Common myeloid progenitor, CD34-positive (primary cell): ENCODE measurements at regions not wholly inside any gene's neighbourhood (a gene's known extent, or its start where the extent isn't known, plus 50 kb on each side); places are given as distances from the start of the nearest gene placed in this dataset.

Experiments
- CTCF ChIA-PET: fragments of 350-600 bp; sonication (Branson Sonifier 250); formaldehyde crosslinking; loops from one replicate; lab custom pipeline; 2021; ENCODE audit warnings: antibody characterized with exemption; lab: Charles Lee
- POLR2A ChIA-PET: fragments of 350-600 bp; sonication (Branson Sonifier 250); formaldehyde crosslinking; loops from one replicate; lab custom pipeline; 2021; ENCODE audit warnings: antibody characterized with exemption; lab: Charles Lee
- DNase-seq, 3 donors: peaks; one replicate each; pipeline versions ENCODE4 v3.0.0 to v3.0.0-alpha.2; 2013
- H3K27ac ChIP-seq, 2 experiments: 1 replicate in 1 of 2; 2 replicates in 1 of 2; pipeline ENCODE4 v1.7.0; 2013; ENCODE audit warnings: inconsistent platforms in 2 of 2, low read length in 2 of 2, mild to moderate bottlenecking in 2 of 2, low read depth in 1 of 2, moderate library complexity in 1 of 2; ENCODE audit not compliant: severe bottlenecking in 2 of 2, insufficient read depth in 1 of 2, poor library complexity in 1 of 2
- H3K27me3 ChIP-seq, 5 experiments: replicated peaks in 2 of 5; 1 replicate in 3 of 5; 2 replicates in 2 of 5; pipeline versions ENCODE4 v1.6.1 to v1.7.0; 2013; ENCODE audit warnings: low read length in 4 of 5, mild to moderate bottlenecking in 2 of 5, moderate library complexity in 2 of 5, inconsistent platforms in 1 of 5; ENCODE audit not compliant: insufficient read depth in 5 of 5, control insufficient read depth in 4 of 5
- H3K36me3 ChIP-seq, 4 experiments: 1 replicate in 2 of 4; 2 replicates in 2 of 4; pipeline versions ENCODE4 v1.6.1 to v1.7.0; 2013; ENCODE audit warnings: low read length in 3 of 4, control low read depth in 1 of 4, mild to moderate bottlenecking in 1 of 4; ENCODE audit not compliant: control insufficient read depth in 4 of 4, insufficient read depth in 4 of 4
- H3K4me1 ChIP-seq, 4 experiments: 1 replicate in 3 of 4; 2 replicates in 1 of 4; pipeline versions ENCODE4 v1.6.1 to v1.7.1; 2013; ENCODE audit warnings: low read length in 3 of 4, mild to moderate bottlenecking in 3 of 4, control low read depth in 1 of 4, inconsistent platforms in 1 of 4, moderate library complexity in 1 of 4; ENCODE audit not compliant: control insufficient read depth in 4 of 4, insufficient read depth in 4 of 4; ENCODE audit errors: control extremely low read depth in 1 of 4
- H3K4me3 ChIP-seq, 7 experiments: 1 replicate in 4 of 7; 2 replicates in 3 of 7; pipeline versions ENCODE4 v1.5.1 to v1.7.0; 2013; ENCODE audit warnings: mild to moderate bottlenecking in 7 of 7, low read length in 6 of 7, moderate library complexity in 6 of 7, inconsistent platforms in 2 of 7, low read depth in 2 of 7, control low read depth in 1 of 7; ENCODE audit not compliant: insufficient read depth in 4 of 7, control insufficient read depth in 1 of 7; ENCODE audit errors: extremely low read depth in 1 of 7
- H3K9me3 ChIP-seq, 5 experiments: 1 replicate in 4 of 5; 2 replicates in 1 of 5; pipeline versions ENCODE4 v1.6.1 to v1.7.1; 2013; ENCODE audit warnings: low read length in 4 of 5, mild to moderate bottlenecking in 2 of 5, inconsistent platforms in 1 of 5, low read depth in 1 of 5, moderate library complexity in 1 of 5; ENCODE audit not compliant: control insufficient read depth in 4 of 5, insufficient read depth in 2 of 5; ENCODE audit errors: control extremely low read depth in 1 of 5
- WGBS: methylation state at CpG from one replicate; pipeline ENCODE4 v1.1.5; 2013; ENCODE audit not compliant: insufficient coverage; 5-methylcytosine and 5-hydroxymethylcytosine counted together

DNA sequence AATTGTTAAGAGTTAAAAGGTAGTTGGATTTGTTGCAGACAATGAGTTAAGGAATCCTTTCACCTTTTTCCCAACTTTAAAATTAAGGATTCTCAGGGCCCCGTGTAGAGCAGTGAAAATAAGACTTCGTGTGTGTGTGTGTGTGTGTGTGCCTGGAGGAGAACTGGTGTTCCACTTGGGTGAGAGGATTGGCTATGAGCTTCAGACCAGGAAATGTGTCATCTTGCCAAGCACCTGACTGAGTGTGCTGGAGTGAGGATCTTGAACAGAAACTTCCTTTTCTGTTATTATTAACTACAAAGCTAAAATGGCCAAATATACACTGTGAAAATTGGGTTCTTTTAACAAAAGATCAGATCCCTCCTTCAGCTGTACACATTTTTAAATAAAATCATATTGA is 113.1 kb upstream of the VCX2 start:
- H3K36me3 ChIP-seq, result no peaks in the 10 kb centered on the region
- H3K9me3 ChIP-seq, result no peaks in the 10 kb centered on the region
- H3K4me3 ChIP-seq, result no peak overlapping the region
- ChIA-PET CTCF (no interaction called here), POLR2A (no interaction called here)
- H3K27me3 ChIP-seq, result no peaks in the 10 kb centered on the region
- no peak overlapping the region for H3K27ac ChIP-seq
- peak in 1 of 3 donors; percentile 1 for DNase-seq
- H3K4me1 ChIP-seq, result no peaks in the 10 kb centered on the region
- 60% methylated on average over 1 of the region's 2 CpGs for WGBS

GRCh38 chrX:8288590-8288989 is 117.5 kb upstream of the VCX2 start:
- H3K27ac ChIP-seq, result no peak overlapping the region
- CTCF ChIA-PET, result no interaction called here

GRCh38 chrX:8289523-8289922 is 118.5 kb upstream of the VCX2 start:
- DNase-seq, result no peak
- H3K27ac ChIP-seq, result no peak overlapping the region
- no peaks in the 10 kb centered on the region for H3K36me3 ChIP-seq
- ChIA-PET CTCF (no interaction called here), POLR2A (no interaction called here)
- peaks cover 0 to 3% (median 0%) of the 10 kb centered on the region in 5 experiments for H3K9me3 ChIP-seq
- no peaks in the 10 kb centered on the region for H3K27me3 ChIP-seq
- WGBS, result 83% methylated on average over 1 of the region's 1 CpG
- no peaks in the 10 kb centered on the region for H3K4me1 ChIP-seq
- no peak overlapping the region for H3K4me3 ChIP-seq

More at GRCh38 chrX:8288590-8288989, 117.5 kb upstream of the VCX2 start:
- no peaks in the 10 kb centered on the region for H3K4me1 ChIP-seq
- no peaks in the 10 kb centered on the region for H3K36me3 ChIP-seq
- no peak for DNase-seq
- H3K9me3 ChIP-seq, result peaks cover 0 to 3% (median 0%) of the 10 kb centered on the region in 5 experiments
- no peak overlapping the region for H3K4me3 ChIP-seq
- no peaks in the 10 kb centered on the region for H3K27me3 ChIP-seq
- POLR2A ChIA-PET, result no interaction called here

- Histone ChIP-seq H3K9me3 (no peaks in the 10 kb centered on the region), H3K27me3 (no peaks in the 10 kb centered on the region), H3K27ac (no peak overlapping the region), H3K36me3 (no peaks in the 10 kb centered on the region), H3K4me1 (no peaks in the 10 kb centered on the region), H3K4me3 (no peak overlapping the region)
- CTCF ChIA-PET, result no interaction called here
- 70% methylated on average over 3 of the region's 3 CpGs for WGBS
- POLR2A ChIA-PET, result no interaction called here
- DNase-seq, result no peak
Measured at GRCh38 chrX:8297766-8298165, 126.7 kb upstream of the VCX2 start.

GRCh38 chrX:8304668-8305067 is 133.6 kb upstream of the VCX2 start:
- WGBS, result 100% methylated on average over 2 of the region's 4 CpGs
- no peak for DNase-seq
- ChIA-PET CTCF (no interaction called here), POLR2A (no interaction called here)
- Histone ChIP-seq H3K9me3 (no peaks in the 10 kb centered on the region), H3K4me3 (no peak overlapping the region), H3K27me3 (no peaks in the 10 kb centered on the region), H3K4me1 (no peaks in the 10 kb centered on the region), H3K36me3 (no peaks in the 10 kb centered on the region), H3K27ac (no peak overlapping the region)

DNA sequence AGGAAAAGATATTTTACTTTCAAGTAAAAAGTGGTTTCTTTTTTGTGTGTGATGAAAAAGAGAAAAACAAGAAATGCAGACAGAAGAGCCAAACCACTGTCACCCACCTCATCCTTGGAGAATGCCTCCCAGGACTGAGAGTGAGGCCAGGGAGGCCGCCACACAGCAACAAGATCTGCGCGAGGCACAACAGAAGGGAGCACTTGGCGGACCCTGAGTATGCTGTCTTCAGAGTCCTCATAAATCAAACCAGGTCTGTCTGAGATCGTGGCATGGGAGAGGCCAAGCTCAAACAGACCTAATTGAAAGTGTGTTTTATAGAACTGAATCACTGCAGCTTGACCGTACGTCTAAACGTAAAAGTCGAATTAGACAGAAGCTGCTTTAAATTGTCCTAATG is 134.3 kb upstream of the VCX2 start:
- Histone ChIP-seq H3K9me3 (no peaks in the 10 kb centered on the region), H3K27me3 (no peaks in the 10 kb centered on the region), H3K4me3 (no peak overlapping the region), H3K27ac (no peak overlapping the region), H3K4me1 (no peaks in the 10 kb centered on the region), H3K36me3 (no peaks in the 10 kb centered on the region)
- ChIA-PET POLR2A (no interaction called here), CTCF (no interaction called here)
- DNase-seq, result no peak
- 92% methylated on average over 7 of the region's 9 CpGs for WGBS

GRCh38 chrX:8306291-8306925 is 135.3 kb upstream of the VCX2 start:
- Histone ChIP-seq H3K36me3 (no peaks in the 10 kb centered on the region), H3K4me3 (no peak overlapping the region), H3K9me3 (no peaks in the 10 kb centered on the region), H3K4me1 (no peaks in the 10 kb centered on the region), H3K27me3 (no peaks in the 10 kb centered on the region), H3K27ac (no peak overlapping the region)
- CTCF ChIA-PET, result no interaction called here
- 97% methylated on average over 3 of the region's 4 CpGs for WGBS
- DNase-seq, result no peak
- POLR2A ChIA-PET, result no interaction called here
